ENCODE measurements at regions not wholly inside any gene's neighbourhood (a gene's known extent, or its start where the extent isn't known, plus 50 kb on each side); places are given as distances from the start of the nearest gene placed in this dataset.

- CTCF ChIA-PET: interaction anchor here (4.6 kb wide), 1 partner anchor 14 kb away, joined by 24 read pairs; no protein-coding TSS in a partner anchor
- no peak for DNase-seq (ENCODE audit: extremely low spot score)
- POLR2A ChIA-PET: no interaction called here
- no peak for TF ChIP-seq CTCF (IDR thresholded peaks at IDR 0.05; ENCODE audit: control extremely low read depth, extremely low read depth, low read depth, missing control alignments)
Observed at GRCh38 chr17:73724341-73724740, 80.1 kb upstream of the SDK2 start.

DNA sequence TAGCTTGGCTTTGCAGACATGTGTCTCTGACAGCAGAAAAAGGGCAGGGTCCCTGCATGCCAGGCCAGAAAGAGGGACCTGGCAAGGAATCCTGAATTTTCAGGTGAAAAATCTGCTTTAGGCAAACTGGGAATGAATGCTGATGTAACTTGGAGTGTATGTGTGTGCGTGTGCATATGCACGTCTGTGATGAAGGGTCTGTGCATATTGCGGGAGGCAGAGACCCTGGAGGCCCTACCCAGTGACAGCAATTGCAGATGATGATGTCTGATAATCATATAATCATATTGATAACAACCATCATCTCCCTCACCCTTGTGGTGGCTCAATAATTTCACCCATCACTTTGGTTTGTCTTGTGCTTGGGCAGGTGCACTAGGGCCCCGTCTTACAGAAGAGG, 80.7 kb upstream of the SDK2 start:
- DNase-seq (ENCODE audit: extremely low spot score): no peak
- TF ChIP-seq CTCF (IDR thresholded peaks at IDR 0.05; ENCODE audit: control extremely low read depth, extremely low read depth, low read depth, missing control alignments): no peak
- POLR2A ChIA-PET: no interaction called here
- CTCF ChIA-PET: interaction anchor here (4.6 kb wide), 1 partner anchor 15 kb away, joined by 24 read pairs; no protein-coding TSS in a partner anchor

DNA sequence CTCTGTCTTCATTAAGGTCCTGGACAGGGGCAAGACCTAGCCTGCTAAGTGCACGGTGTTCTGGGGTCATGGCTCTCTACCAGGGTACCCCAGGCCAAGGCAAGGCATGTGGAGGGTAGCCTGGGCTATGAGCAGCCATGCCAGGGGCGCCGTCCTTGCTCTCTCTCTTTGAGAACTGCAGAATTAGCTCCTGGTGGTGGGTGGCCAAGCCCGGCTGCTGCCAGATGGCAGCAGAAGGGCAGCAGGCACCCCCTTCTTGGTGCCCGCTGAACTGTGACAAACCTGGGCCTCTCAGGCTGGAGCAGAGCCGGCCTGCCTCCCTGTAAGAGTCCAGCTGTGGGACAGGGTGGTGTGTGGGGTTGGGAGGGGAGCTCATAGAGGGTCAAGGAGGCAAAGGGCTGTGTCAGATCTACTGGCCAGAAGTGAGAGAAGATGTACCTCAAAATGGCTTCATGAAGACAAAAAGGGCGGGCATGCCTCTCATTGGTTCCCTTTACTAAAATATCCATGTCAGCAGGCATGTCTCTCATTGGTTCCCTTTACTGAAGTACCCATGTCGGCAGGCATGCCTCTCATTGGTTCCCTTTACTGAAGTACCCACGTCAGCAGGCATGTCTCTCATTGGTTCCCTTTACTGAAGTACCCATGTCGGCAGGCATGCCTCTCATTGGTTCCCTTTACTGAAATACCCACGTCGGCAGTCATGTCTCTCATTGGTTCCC, 81.7 kb upstream of the SDK2 start:
- TF ChIP-seq CTCF (IDR thresholded peaks at IDR 0.05; ENCODE audit: control extremely low read depth, extremely low read depth, low read depth, missing control alignments): no peak
- no peak for DNase-seq (ENCODE audit: extremely low spot score)
- ChIA-PET POLR2A (no interaction called here), CTCF (interaction anchor here (4.6 kb wide), 1 partner anchor 15 kb away, joined by 24 read pairs; no protein-coding TSS in a partner anchor)

- DNase-seq (ENCODE audit: extremely low spot score): no peak
- POLR2A ChIA-PET: no interaction called here
- TF ChIP-seq CTCF (IDR thresholded peaks at IDR 0.05; ENCODE audit: control extremely low read depth, extremely low read depth, low read depth, missing control alignments): no peak
- CTCF ChIA-PET: interaction anchor here (2.2 kb wide), 1 partner anchor 18 kb away, joined by 8 read pairs; no protein-coding TSS in a partner anchor
Observed at GRCh38 chr17:73727941-73728340, 83.7 kb upstream of the SDK2 start.

DNA sequence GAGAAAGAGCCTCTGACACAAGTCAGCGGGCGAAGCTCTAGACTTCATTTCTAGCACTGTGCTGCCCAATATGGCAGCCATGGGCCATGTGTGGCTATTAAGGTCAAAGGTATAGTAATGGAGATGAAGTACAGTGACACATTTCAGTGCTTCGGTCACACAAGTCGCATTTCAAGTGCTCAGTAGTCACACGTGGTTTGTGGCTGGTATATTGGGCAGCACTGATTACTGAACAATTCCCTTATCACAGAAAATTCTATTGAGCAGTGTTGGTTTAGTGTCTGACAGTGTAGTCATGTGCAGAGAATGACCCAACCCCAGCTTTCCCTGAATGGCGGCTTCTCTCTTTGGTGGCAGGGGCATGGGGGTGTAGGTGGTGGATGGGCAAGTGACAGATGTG, 84.9 kb upstream of the SDK2 start:
- POLR2A ChIA-PET: no interaction called here

DNA sequence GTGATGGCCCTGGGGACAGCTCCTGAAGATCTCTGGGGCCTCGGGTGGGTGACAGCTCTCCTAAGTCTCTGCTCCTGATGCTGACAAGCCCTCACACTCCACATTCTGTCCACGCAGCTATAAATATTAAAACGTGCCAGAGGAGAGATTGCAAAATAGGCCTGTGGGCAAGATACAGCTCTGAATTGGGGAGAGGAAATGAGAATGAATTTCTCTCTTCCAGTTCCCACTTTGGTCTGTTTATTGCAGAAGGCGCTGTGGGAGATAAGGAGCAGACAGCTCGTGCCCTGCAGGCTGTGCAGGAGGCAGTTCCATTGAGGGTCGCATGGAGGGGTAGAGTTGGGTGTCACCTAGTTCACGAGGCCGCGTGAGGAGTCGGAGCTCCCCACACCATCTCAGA, 87.5 kb upstream of the SDK2 start:
- no peak for DNase-seq (ENCODE audit: extremely low spot score)
- TF ChIP-seq CTCF (IDR thresholded peaks at IDR 0.05; ENCODE audit: control extremely low read depth, extremely low read depth, low read depth, missing control alignments): no peak
- ChIA-PET POLR2A (no interaction called here), CTCF (no interaction called here)

More for the DNA sequence above, 84.9 kb upstream of the SDK2 start:
- no peak for TF ChIP-seq CTCF (IDR thresholded peaks at IDR 0.05; ENCODE audit: control extremely low read depth, extremely low read depth, low read depth, missing control alignments)
- DNase-seq (ENCODE audit: extremely low spot score): no peak
- CTCF ChIA-PET: interaction anchor here (2.2 kb wide), 1 partner anchor 19 kb away, joined by 8 read pairs; no protein-coding TSS in a partner anchor

All from GM10248 (cell line).